HFFc6 (cell line): ENCODE measurements at regions not wholly inside any gene's neighbourhood (a gene's known extent, or its start where the extent isn't known, plus 50 kb on each side); places are given as distances from the start of the nearest gene placed in this dataset.

Experiments
- DNase-seq: peaks from one replicate; pipeline ENCODE4 v3.0.0-alpha.2; 2018
- H3K27ac Mint-ChIP-seq: 2 replicates; pipeline ENCODE4 v1.8.0; 2020; ENCODE audit warnings: mild to moderate bottlenecking, mixed read lengths
- H3K27me3 Mint-ChIP-seq: 2 replicates; pipeline ENCODE4 v1.8.0; 2021; ENCODE audit warnings: mild to moderate bottlenecking, moderate library complexity, mixed read lengths; ENCODE audit not compliant: insufficient read depth
- H3K36me3 Mint-ChIP-seq: 2 replicates; pipeline ENCODE4 v1.8.0; 2021; ENCODE audit warnings: low read depth, mixed read lengths
- H3K4me1 Mint-ChIP-seq: 2 replicates; pipeline ENCODE4 v1.8.0; 2020; ENCODE audit warnings: low read depth, mixed read lengths
- H3K4me3 Mint-ChIP-seq: 2 replicates; pipeline ENCODE4 v1.8.0; 2020; ENCODE audit warnings: mild to moderate bottlenecking, moderate library complexity, mixed read lengths
- H3K9me3 Mint-ChIP-seq: 2 replicates; pipeline ENCODE4 v1.8.0; 2020; ENCODE audit warnings: mild to moderate bottlenecking, mixed read lengths
- CTCF ChIP-seq: fragments of 200-600 bp; sonication (generic); IDR thresholded peaks from 2 replicates; pipeline ENCODE4 v1.5.0; 2021; ENCODE audit warnings: antibody characterized with exemption, mild to moderate bottlenecking

GRCh38 chr1:14094611-14095400 is 394.8 kb downstream of the PRDM2 start:
- H3K27ac Mint-ChIP-seq: no peak overlapping the region
- H3K9me3 Mint-ChIP-seq: peaks cover 49% of the 10 kb centered on the region
- DNase-seq: no peak
- peaks cover 7% of the 10 kb centered on the region; the same call in 1 of the 2 replicates for H3K27me3 Mint-ChIP-seq
- no peak overlapping the region for H3K4me3 Mint-ChIP-seq
- no peaks in the 10 kb centered on the region for H3K4me1 Mint-ChIP-seq
- TF ChIP-seq CTCF: peak; percentile 21; the same call in 1 of the 2 replicates
- H3K36me3 Mint-ChIP-seq: no peaks in the 10 kb centered on the region

GRCh38 chr1:14098294-14098913 is 398.4 kb downstream of the PRDM2 start:
- Mint-ChIP-seq H3K27ac (no peak overlapping the region), H3K36me3 (no peaks in the 10 kb centered on the region), H3K4me1 (no peaks in the 10 kb centered on the region), H3K4me3 (no peak overlapping the region), H3K27me3 (peaks cover 7% of the 10 kb centered on the region; the same call in 1 of the 2 replicates), H3K9me3 (peaks cover 54% of the 10 kb centered on the region)
- no peak for DNase-seq
- no peak for TF ChIP-seq CTCF

- no peaks in the 10 kb centered on the region for H3K36me3 Mint-ChIP-seq
- no peak for DNase-seq
- H3K27me3 Mint-ChIP-seq: peaks cover 7% of the 10 kb centered on the region; the same call in 1 of the 2 replicates
- no peaks in the 10 kb centered on the region for H3K4me1 Mint-ChIP-seq
- H3K9me3 Mint-ChIP-seq: peaks cover 70% of the 10 kb centered on the region
- TF ChIP-seq CTCF: no peak
- H3K27ac Mint-ChIP-seq: no peak overlapping the region
- no peak overlapping the region for H3K4me3 Mint-ChIP-seq
Measured at GRCh38 chr1:14100444-14100843, 400.5 kb downstream of the PRDM2 start.

- DNase-seq: no peak
- Mint-ChIP-seq H3K36me3 (no peaks in the 10 kb centered on the region), H3K27ac (no peak overlapping the region), H3K27me3 (peaks cover 7% of the 10 kb centered on the region; the same call in 1 of the 2 replicates), H3K4me1 (no peaks in the 10 kb centered on the region), H3K9me3 (peaks cover 75% of the 10 kb centered on the region), H3K4me3 (no peak overlapping the region)
- TF ChIP-seq CTCF: no peak
Measured at GRCh38 chr1:14100919-14101318, 400.9 kb downstream of the PRDM2 start.

- Mint-ChIP-seq H3K27me3 (peaks cover 3% of the 10 kb centered on the region; the same call in 1 of the 2 replicates), H3K9me3 (peaks cover 67% of the 10 kb centered on the region), H3K4me1 (no peaks in the 10 kb centered on the region), H3K27ac (no peak overlapping the region), H3K4me3 (no peak overlapping the region), H3K36me3 (peaks cover 4% of the 10 kb centered on the region; the same call in 1 of the 2 replicates)
- no peak for TF ChIP-seq CTCF
- DNase-seq: no peak
Measured at GRCh38 chr1:14102180-14102579, 402.2 kb downstream of the PRDM2 start.
